GM04504 (cell line): ENCODE measurements at regions not wholly inside any gene's neighbourhood (a gene's known extent, or its start where the extent isn't known, plus 50 kb on each side); places are given as distances from the start of the nearest gene placed in this dataset.
"Not testable (repeated sequence)": the region's sequence is repeated elsewhere in the genome, so short reads cannot be mapped to it uniquely, and the experiment has no call there.

Experiments used
- DNase-seq: peaks from one replicate; pipeline ENCODE4 v3.0.0-alpha.2; 2012; ENCODE audit warnings: low read depth

- DNase-seq, result no peak
These were observed 72.9 kb downstream of the ZNF622 start for GRCh38 chr5:16392718-16393117.

- DNase-seq, result no peak
These were observed 73.5 kb downstream of the ZNF622 start for GRCh38 chr5:16391858-16392649.

GRCh38 chr5:16390825-16391224 is 74.8 kb downstream of the ZNF622 start:
- DNase-seq, result no peak

- DNase-seq, result no peak
These were observed 80.0 kb downstream of the ZNF622 start for GRCh38 chr5:16385516-16386090.

GRCh38 chr5:16384804-16385203 is 80.8 kb downstream of the ZNF622 start:
- no peak for DNase-seq

GRCh38 chr5:16384222-16384621 is 81.4 kb downstream of the ZNF622 start:
- no peak for DNase-seq

- DNase-seq, result no peak
These were observed 82.0 kb downstream of the ZNF622 start for GRCh38 chr5:16383544-16384052.

GRCh38 chr5:16382047-16382446 is 83.6 kb downstream of the ZNF622 start:
- DNase-seq, result no peak

GRCh38 chr5:16378762-16379161 is 86.8 kb downstream of the ZNF622 start:
- DNase-seq, result no peak

- no peak for DNase-seq
These were observed 93.1 kb downstream of the ZNF622 start for GRCh38 chr5:16372493-16372892.

GRCh38 chr5:16366491-16366890 is 99.1 kb downstream of the ZNF622 start:
- no peak for DNase-seq

GRCh38 chr5:16364910-16365309 is 100.7 kb downstream of the ZNF622 start:
- DNase-seq, result no peak

- DNase-seq, result not testable (repeated sequence)
These were observed 112.2 kb downstream of the ZNF622 start for GRCh38 chr5:16353439-16353838.

GRCh38 chr5:16350816-16351215 is 114.8 kb downstream of the ZNF622 start:
- no peak for DNase-seq

- no peak for DNase-seq
These were observed 119.2 kb downstream of the ZNF622 start for GRCh38 chr5:16346380-16346779.

- DNase-seq, result no peak
These were observed 120.1 kb downstream of the ZNF622 start for GRCh38 chr5:16345454-16345853.

GRCh38 chr5:16326137-16326536 is 139.5 kb downstream of the ZNF622 start:
- no peak for DNase-seq

- DNase-seq, result no peak
These were observed 141.7 kb upstream of the MARCHF11 start for GRCh38 chr5:16321284-16321683.

GRCh38 chr5:16315501-16315900 is 135.9 kb upstream of the MARCHF11 start:
- DNase-seq, result no peak

- DNase-seq, result no peak
These were observed 134.2 kb upstream of the MARCHF11 start for GRCh38 chr5:16313761-16314160.

GRCh38 chr5:16312785-16313184 is 133.2 kb upstream of the MARCHF11 start:
- no peak for DNase-seq

- DNase-seq, result no peak
These were observed 132.1 kb upstream of the MARCHF11 start for GRCh38 chr5:16311666-16312065.

GRCh38 chr5:16306812-16307211 is 127.2 kb upstream of the MARCHF11 start:
- DNase-seq, result no peak

GRCh38 chr5:16304846-16305245 is 125.3 kb upstream of the MARCHF11 start:
- peak; percentile 8 for DNase-seq
